GM18520 (cell line): ENCODE measurements at regions not wholly inside any gene's neighbourhood (a gene's known extent, or its start where the extent isn't known, plus 50 kb on each side); places are given as distances from the start of the nearest gene placed in this dataset.
"Not testable (repeated sequence)": the region's sequence is repeated elsewhere in the genome, so short reads cannot be mapped to it uniquely, and the experiment has no call there.

Source experiments
- ATAC-seq: cut with Tn5 transposase; IDR thresholded peaks from one replicate; pipeline ENCODE4 v1.9.1; 2021; ENCODE audit not compliant: unreplicated experiment

DNA sequence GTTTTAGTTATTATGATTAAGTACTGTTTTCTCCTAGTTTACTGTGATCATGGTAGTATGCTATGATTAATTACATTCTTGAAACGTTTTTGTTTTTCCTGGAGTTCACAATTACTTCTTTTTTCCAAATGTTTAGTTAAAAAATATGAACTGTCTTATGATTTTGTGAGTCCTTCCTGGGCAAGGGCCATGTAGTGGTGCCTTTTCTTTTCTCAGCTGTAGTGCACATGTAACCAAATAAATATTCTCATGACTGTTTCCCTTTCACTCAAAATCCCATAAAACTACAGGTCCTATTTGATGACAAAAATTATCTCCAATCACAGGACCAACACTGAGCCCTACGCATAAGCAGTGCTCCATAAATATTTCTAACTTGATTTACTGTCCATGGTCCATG, 118.9 kb upstream of the EGR2 start:
- ATAC-seq: no peak

DNA sequence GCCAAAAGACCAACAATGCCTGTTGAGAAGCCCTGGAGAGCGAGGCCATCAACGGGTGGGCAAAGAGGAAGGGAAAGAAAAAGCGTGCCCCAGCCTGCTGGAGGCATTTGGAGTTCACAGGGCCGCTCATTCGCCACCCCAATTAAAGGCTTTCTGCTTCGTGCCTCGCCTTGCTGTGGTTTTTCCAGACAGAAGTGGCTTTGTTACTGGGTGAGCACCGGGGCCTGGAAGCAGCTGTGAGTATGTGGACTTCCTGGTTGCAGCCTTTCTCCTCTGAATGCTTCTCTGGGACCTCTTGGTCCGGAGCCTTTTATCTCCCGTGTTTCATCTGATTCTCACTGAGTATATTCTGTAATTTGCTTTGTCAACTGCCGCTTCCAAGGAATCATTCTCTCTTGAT, 118.1 kb upstream of the EGR2 start:
- ATAC-seq: no peak

DNA sequence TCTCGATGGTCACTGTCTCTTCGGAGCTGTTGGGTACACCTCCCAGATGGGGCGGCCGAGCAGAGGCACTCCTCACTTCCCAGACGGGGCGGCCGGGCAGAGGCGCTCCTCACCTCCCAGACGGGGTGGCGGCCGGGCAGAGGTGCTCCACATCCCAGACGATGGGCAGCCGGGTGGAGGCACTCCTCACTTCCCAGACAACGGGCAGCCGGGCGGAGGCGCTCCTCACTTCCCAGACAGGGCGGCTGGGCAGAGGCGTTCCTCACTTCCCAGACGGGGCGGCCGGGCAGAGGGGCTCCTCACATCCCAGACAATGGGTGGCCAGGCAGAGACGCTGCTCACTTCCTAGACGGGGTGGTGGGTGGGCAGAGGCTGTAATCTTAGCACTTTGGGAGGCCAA, 112.6 kb upstream of the EGR2 start:
- not testable (repeated sequence) for ATAC-seq

DNA sequence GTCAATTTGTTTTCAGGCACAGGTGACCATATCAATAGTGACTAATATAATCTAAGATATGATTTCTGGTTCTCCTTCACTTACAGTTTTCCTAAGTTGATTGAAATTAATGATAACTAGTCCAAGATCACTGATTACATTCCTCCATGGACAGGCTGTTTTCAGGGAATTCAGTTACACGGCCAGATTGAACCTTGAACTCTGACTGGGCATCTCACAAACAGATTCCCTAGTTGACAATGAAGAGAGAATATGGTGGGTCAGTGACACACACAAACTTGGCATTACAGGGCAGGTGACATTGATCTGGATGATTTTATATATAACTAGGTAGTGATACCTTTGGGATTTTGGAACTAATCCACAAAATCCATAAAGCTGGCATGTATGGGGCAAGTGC, 110.2 kb upstream of the EGR2 start:
- no peak for ATAC-seq

DNA sequence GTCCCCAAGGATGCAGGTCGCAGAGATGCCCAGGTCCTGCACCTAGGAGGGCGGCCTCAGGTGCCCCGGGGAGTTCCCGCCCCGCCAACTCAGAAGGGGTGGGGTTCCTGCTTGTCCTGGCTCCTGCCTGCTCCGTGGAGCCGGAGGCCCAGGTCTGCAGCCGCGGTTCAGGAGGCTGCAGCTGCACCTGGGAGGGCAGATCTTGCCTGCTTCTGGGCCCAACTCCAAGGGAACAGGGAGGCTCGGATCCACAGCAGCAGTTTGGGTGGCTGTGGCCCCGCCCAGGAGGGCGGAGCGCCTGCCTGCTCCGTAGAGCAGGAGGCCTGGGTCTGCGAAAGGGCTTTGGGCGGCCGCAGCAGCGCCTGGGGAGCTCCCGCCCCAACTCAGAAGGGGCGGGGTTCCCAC, 108.2 kb upstream of the EGR2 start:
- ATAC-seq: no peak

DNA sequence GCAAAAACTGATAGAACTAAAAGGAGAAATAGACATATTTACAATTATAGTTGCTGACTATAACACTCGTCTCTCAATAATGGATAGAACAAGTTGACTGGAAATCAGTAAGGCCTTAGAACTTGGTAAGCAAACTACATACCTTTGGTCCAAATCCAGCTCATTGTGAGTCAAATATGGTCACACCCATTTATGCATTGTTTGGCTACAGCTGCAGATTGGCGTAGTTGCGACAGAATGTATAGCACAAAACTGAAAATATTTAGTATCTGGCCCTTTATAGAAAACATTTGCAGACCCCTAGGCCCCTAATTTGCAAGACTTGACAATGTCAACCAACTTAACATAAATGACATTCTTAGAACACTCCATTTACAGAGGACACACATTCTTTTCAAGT, 103.6 kb upstream of the EGR2 start:
- no peak for ATAC-seq

DNA sequence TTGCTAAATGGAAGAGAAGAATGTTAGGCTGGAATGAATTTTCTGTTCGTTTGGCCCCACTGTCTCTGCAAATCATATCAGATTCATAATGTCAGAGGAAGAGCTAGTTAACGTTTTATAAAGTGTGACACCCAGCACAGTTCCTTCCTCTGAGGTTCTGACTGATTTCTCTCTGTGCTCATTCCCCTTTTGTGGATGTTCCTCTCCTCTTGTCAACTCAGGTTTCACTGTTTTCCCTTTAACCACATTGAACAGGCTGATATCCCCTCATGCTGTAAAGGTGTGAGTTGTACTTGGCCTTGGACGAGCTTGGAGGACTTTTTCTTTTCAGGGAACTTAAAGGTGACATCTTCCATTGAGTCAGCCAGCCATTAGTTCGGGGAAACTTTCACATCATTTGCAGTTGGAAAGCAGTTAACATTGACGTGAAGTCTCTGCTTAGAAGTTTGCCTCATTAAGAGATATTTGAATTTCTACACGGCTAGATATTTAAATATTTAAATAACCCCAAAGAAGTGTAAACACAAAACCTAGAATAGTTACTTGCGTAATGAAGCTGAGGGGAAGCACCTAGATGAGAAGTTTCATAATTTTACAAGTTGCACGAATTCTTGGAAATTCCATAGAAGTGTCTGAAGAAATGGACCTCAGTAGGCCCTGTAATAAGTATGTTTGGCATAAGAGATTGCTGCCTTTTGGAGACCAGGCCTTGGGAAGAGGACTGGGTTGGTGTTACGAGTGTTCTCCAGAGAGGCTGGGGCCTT, 101.5 kb upstream of the EGR2 start:
- ATAC-seq: peak; percentile 47

DNA sequence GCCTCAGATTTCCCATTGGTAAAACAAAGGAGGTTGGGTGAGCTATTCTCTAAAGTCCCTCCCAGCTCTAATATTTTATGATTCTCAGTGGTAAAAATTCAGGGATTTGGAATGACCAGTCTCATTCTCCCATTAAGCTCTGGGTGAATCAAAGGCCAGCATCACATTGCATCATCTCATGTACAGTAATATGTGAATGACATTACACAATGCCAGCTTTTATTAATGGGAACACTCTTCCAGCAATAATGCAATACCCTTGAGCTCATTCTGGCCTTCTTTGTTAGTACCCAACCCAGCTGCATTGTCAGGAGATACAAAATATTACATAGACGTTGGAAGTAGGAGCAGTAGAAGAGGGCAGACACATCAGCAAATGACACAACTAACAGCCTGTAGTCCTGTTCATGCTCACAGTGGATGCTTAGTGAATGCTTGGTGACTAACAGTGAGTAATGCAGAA, 100.0 kb upstream of the EGR2 start:
- ATAC-seq: no peak

DNA sequence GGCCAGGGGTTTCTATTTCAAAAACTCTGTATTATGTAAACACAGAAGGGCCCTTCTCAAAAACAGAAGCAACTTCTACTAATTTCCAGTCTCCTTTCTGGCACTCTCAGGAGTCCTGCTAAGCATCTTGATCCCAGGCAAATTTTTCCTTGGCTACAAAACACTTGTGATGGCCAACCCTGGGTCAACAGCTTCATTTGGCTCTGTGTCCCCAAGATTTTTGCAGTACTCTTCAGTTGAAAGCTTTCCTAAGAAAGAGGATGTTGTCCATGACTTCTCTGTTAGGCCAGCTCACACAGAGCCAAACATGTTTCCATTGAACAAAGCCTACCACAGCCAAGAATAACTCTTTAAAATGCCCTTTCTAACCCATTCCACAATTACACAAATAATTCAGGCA, 99.0 kb upstream of the EGR2 start:
- ATAC-seq: no peak

DNA sequence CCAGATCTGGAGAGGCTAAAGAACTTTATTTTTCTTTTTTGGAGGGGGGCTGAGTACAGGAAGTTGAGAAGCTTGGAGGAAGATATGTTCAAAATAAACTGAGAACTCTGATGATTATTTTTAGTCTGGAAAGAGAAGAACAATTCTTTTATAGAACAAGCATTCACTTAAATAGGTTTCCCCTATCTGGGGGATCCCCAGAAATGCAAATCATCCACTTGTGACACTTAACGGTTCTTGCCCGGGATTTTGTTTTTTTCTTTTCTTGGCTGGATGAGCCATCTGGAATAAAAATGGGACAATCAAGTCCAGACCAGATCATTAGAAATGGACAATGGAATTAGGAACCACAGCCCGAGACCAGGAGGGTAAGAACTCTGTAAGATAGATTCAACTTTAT, 95.9 kb upstream of the EGR2 start:
- ATAC-seq: no peak

DNA sequence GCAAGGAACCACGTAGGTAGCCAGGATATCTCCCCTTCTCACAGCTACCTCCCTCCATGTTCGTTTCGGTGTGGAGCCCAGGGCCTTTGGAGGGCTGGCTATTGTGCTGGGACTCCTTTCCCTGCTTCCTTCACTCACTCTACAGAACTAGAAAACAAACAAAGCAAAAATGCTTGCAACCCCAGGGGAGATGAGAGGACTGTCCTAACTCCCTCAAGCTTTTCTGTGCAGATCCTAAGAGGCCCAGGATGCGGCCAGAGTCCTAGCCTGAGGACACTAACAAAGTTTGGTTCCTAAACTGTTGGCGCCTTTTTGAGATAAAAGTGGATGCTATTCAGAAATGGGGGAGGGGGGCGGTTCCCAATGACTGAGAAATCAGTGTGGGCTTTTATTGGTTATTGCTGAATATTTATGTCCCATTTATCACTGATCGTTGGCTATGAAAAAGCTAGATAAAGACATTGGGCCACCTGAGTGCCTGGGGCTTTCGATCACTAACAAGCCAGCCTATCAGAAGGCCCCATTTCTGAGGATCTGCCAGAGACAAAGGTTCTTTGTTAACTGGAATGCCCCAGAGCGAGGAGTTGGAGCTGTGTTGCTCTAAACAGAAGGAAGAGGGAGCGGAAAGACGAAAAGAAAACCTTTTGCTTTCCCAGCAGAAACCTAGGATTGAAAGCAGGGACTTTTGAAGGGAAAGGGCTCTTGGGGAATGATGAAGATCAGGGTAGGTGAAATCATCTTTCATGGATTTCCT, 95.2 kb upstream of the EGR2 start:
- no peak for ATAC-seq

DNA sequence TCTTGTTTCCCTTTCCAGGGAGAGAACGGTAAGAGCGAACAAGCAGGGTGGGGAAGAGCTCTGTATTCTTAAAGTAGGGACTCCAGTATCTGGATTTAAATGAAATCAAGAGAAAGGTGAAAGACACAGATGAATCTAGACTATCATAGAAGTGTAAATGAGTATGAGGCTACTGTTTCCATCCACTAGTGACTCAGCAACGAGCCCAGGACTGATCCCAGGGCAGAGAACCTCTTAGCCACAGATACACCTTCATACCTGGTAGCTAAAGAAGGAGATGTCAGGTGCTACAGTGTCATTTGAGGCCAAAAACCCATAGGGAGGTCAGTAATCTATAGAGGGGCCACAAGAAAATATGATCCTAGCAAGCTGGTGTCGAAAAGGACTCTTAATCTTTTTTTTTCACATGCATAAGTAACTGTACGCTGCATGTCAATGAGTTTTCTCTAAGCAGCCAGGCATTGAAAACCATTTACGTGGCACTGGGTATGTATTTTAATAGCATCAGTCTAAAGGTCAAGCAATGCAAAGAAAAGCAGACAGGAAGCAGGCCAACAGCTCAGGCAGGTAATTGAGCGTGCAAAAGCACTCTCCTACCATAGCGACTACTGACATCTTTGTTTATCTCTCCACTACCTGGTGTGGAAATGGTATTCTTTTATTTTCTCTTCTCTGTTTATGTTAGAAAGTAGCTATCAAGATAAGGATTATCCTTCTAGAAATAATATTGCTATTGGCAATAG, 91.5 kb upstream of the EGR2 start:
- ATAC-seq: no peak

DNA sequence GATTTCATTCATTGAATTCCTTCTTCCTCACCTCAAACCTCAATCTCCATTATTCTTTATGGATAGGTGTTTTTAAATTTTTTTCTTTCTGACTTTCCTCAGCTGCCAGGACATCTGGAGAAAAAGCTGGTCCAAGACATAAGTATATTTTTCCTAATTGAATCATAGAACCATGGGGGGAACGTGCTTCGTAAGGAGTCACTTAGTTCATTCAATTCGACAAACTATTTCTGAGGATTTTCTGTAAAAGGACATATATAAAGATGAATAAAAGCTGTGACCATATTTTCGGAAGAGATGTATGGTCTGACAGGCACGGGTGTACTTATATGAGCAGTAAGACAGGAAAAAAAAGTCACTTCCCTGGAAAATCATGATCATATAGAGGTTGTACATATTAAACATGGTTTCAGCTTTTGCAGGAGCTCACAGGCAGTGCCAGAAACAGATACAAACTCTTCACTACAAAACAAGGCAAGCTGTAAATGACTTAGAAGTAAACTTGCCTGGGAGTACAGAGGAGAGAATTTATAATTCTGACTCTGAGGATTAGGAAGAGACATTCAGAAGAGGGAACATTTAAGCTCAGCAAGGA, 88.2 kb upstream of the EGR2 start:
- no peak for ATAC-seq

DNA sequence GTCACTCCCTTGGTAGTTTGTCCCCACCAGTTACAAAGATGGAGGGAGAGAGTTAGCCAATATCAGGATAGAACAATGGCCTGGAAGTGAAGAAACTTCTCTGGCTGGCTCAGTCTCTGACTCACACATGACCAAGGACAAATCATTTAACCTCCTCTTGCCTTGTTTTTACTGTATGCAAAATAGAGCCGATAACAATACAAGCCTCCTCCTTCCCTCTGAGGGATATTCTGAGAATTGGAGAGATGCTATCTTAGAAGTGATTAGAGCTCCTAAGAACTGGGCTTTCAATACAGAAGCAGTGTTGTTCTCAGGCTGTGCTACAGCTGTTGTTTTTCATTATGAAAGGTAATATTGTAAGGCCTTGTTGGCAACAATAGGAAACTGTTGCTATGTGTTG, 87.7 kb upstream of the EGR2 start:
- ATAC-seq: no peak

DNA sequence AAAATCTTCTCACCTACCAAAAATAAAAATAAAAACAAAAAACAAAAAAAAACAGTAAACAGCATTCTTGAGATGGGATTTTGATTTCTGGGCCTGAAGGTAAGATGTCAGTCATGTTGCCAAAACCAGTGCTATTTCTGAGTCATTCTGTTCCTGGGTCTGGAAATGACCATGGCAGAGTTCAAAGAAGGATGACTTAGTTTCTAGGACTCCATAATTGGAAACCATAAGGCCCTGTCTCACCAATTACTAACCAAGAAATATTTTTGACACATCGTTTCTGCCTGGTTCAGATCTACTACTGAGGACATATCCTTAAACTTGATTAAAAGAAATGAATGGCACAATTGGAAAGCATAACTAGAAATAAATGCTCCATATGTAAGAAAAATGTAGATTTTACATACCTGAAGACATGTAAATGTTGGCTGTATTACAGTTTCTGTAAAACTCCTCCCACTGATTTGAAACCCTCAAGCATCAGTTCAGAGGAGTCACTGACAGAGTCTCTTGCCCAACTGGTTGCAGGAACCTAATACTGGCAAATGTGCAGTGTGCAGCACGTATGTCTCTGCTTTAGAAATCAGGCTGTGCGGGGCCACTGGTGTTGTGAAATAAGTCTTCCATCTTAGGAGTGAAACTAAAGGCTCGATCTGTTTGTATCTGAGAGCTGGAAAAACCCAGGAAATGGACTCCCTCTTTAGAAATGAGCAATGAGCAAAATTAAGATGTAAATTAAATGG, 84.8 kb upstream of the EGR2 start:
- no peak for ATAC-seq

DNA sequence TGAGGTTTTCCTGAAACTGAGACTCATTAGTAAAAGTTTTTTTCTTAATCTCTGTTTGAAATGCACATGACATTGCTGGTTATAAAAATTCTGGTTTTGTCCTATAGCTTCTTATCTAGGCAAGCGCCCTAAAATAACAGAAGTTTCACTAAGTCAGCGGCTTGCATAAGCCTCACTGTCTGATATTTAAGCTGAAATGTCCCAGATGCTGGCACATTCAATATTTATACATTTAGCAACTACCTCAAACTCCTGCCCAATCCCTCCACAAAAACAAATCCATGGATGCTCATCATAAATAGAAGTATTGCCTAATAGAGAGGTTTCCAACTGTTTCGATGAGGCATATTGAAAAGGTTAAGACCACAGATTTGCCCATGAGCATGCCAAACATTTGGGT, 83.1 kb upstream of the EGR2 start:
- ATAC-seq: no peak

DNA sequence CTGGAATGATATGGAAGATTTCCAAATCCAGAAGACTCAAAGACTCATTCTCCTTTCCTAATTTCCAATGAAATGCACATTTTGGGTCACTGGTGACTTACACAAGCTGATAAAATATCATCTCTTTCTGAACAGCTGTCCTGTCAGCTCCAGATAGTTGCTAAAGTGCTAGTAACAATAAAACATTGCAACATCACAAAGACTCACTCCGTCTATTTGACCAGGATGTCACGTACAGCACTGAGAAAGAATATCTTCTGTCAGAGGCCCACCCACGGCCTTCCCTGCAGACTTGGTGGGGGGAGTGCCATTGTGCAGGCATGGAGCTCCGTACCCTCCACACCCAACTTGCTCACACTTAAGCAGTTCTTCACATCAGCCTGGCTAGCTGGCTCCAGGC, 78.9 kb upstream of the EGR2 start:
- ATAC-seq: no peak

DNA sequence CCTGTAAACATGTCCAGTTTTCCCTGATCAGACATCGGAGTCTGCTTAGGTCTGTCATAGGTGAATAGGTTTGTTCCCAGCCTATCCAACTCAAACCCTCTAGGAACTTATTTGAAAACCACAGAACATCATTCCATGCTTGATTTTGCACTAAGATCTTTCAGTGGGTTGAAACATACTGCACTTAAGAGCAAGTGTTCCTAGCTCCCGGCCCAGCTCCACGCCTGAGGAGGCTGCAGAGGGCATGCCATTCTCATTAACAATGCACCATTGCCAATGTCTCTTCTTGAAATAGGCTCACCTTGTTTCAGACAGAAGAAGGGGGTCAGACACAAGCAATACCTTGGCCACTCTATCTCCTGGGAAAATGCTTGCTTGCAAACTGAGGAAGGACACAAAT, 78.0 kb upstream of the EGR2 start:
- ATAC-seq: no peak

DNA sequence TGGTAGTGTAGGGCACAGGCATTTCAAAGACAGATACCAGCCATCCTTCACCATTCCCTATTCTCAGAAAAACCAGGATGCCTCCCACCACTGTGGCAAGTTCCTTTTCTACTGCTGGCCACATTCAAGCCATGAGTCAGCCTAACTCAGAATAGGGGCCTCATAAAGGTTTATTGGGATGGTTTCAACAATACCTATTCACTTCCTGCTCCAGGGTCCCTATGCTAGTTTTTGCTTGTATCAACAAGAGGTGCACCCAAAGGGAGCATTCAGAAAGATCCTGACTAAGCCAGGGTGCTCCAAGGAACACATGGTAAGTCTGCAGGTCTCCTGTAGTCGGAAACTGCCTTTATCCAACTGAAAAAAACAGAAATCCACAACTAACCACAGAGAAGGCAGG, 76.9 kb upstream of the EGR2 start:
- ATAC-seq: no peak

DNA sequence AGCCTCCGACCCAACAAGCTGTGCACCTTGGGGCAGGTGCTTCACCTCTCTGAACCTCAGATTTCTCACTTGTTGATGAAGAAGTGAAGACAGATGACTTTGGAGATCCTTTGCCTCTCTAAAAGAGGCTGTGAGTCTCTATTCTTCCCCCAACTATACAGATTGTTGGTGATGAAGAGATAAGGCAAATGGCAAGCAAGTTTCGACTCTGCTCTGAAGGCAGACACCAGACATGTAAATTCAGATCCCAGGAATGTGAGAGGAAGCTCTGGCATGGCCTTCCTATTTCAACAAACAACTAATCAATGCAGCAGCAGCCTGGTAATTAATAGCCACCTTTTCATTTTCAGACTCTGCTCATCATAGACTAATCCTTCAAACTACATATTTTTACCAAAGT, 74.2 kb upstream of the EGR2 start:
- no peak for ATAC-seq

DNA sequence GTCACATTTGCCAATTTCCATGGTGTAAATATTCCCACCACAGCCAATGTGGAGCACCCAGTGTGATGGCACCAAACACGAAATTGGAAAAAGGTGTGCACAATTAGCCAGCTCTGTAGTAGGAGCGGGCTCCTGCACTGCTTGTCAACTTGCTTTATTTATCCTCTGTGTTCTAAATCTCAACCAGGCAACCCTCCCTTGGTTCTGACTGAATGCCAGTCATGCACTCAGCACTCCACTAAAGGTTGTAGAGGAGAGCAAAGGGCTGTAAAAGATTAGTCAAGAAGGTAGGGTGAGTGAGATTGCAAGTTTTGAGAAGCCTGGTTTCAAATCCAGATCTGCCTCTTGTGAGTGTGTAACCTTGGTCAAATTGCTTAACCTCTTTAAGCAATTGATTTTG, 71.5 kb upstream of the EGR2 start:
- ATAC-seq: no peak
